ENCODE measurements at regions not wholly inside any gene's neighbourhood (a gene's known extent, or its start where the extent isn't known, plus 50 kb on each side); places are given as distances from the start of the nearest gene placed in this dataset.
A peak's percentile ranks its signal among the peaks of the same experiment; 100 is the strongest.

GRCh38 chr1:168386492-168386891 is 105.8 kb downstream of the TBX19 start:
- Histone ChIP-seq H3K23ac (ENCODE audit: insufficient read length) (no peak overlapping the region), H3K23me2 (ENCODE audit: low read depth, low read length) (no peaks in the 10 kb centered on the region), H2BK120ac (replicated peaks; ENCODE audit: low read depth, low read length) (no peak overlapping the region), H3K36me3 (ENCODE audit: control insufficient read depth in 2 of 4, insufficient read depth in 4 of 4, low read length in 3 of 4) (no peaks in the 10 kb centered on the region), H4K91ac (replicated peaks; ENCODE audit: insufficient read length, low read length) (no peak overlapping the region), H3K4ac (replicated peaks; ENCODE audit: insufficient read length, low read depth, low read length) (no peak overlapping the region), H3K14ac (ENCODE audit: insufficient read length) (no peak overlapping the region), H4K5ac (ENCODE audit: insufficient read length, low read depth, low read length) (no peak overlapping the region), H3K4me2 (ENCODE audit: insufficient read depth in 1 of 2, low read depth in 2 of 2, low read length in 2 of 2) (peak overlapping the region in 1 of 2 experiments; percentile 67; a peak in 1 of 4 replicates), H3K9me3 (ENCODE audit: insufficient read depth in 2 of 2, low read depth in 1 of 2, low read length in 1 of 2) (no peaks in the 10 kb centered on the region), H3K9ac (replicated peaks in 1 of 4; ENCODE audit: extremely low read depth in 1 of 4, low read depth in 3 of 4, low read length in 3 of 4) (no peak overlapping the region), H4K20me1 (replicated peaks in 1 of 2; ENCODE audit: control insufficient read depth in 1 of 2, insufficient read depth in 2 of 2, low read length in 2 of 2) (no peaks in the 10 kb centered on the region), H3K27me3 (replicated peaks in 1 of 4; ENCODE audit: control insufficient read depth in 3 of 4, extremely low read depth in 1 of 4, insufficient read depth in 3 of 4, low read length in 3 of 4) (peaks cover 0 to 4% (median 2%) of the 10 kb centered on the region in 4 experiments; a peak in 3 of 7 replicates), H3K79me2 (ENCODE audit: control insufficient read depth in 1 of 2, insufficient read depth in 2 of 2, low read length in 2 of 2) (no peaks in the 10 kb centered on the region), H2BK15ac (ENCODE audit: low read length) (no peak overlapping the region), H3K18ac (ENCODE audit: extremely low read depth, low read length) (no peak overlapping the region), H3K56ac (replicated peaks; ENCODE audit: insufficient read length, low read depth, low read length) (no peak overlapping the region), H2AK5ac (ENCODE audit: low read depth, low read length) (no peak overlapping the region), H3K4me3 (ENCODE audit: extremely low read depth in 1 of 4, insufficient read depth in 2 of 4, low read depth in 3 of 4, low read length in 4 of 4) (no peak overlapping the region), H2BK12ac (ENCODE audit: low read depth, low read length) (peak overlapping the region; percentile 56; the same call in 1 of the 2 replicates), H2BK5ac (ENCODE audit: low read depth, low read length) (no peak overlapping the region; the same call in 1 of the 2 replicates), H3K4me1 (replicated peaks in 1 of 4; ENCODE audit: control insufficient read depth in 3 of 4, insufficient read depth in 4 of 4, low read length in 3 of 4) (peaks cover 0 to 15% (median 12%) of the 10 kb centered on the region in 4 experiments; a peak in 5 of 7 replicates), H3K79me1 (ENCODE audit: low read depth, low read length) (no peaks in the 10 kb centered on the region), H2BK20ac (ENCODE audit: low read length) (no peak overlapping the region), H2AFZ (ENCODE audit: low read length) (no peak overlapping the region), H4K8ac (ENCODE audit: extremely low read depth, insufficient read depth, low read length) (no peak overlapping the region), H3K27ac (ENCODE audit: low read depth, low read length) (no peak overlapping the region)
- POLR2A ChIA-PET (ENCODE audit: partially characterized antibody) = interaction anchor here (1.0 to 4.3 kb wide), 3 partner anchors 12 to 31 kb away, joined by 3 to 15 read pairs (median 4); no protein-coding TSS in a partner anchor
- no peak for FAIRE-seq
- WGBS, 2 experiments (ENCODE audit: extremely low coverage in 1 of 2, insufficient coverage in 1 of 2, insufficient read length in 1 of 2, insufficient replicate concordance in 2 of 2, low coverage in 1 of 2, low lambda C conversion rate in 2 of 2, missing lambda C conversion rate in 1 of 2) = 87% methylated on average over 2 of the region's 2 CpGs; no CpG with 5 or more reads in 1 of the 2 experiments
- no peak for DNase-seq (ENCODE audit: low read depth in 1 of 2, low spot score in 2 of 2)
- CTCF ChIA-PET (ENCODE audit: partially characterized antibody) = interaction anchor here (0.9 to 1.5 kb wide), 3 partner anchors 11 to 81 kb away, joined by 3 read pairs; no protein-coding TSS in a partner anchor
- no peak for TF ChIP-seq E2F6 (IDR thresholded peaks at IDR 0.05)
- TF ChIP-seq SIX5 (IDR thresholded peaks at IDR 0.05; ENCODE audit: low read depth, low read length) = no peak
- no peak for TF ChIP-seq GABPA (IDR thresholded peaks at IDR 0.05; ENCODE audit: borderline replicate concordance, insufficient read depth, low read length)
- no peak for TF ChIP-seq TCF12 (IDR thresholded peaks at IDR 0.05; ENCODE audit: low read depth, low read length)
- TF ChIP-seq SP2 (IDR thresholded peaks at IDR 0.05; ENCODE audit: low read length) = no peak
- no peak for TF ChIP-seq TAF7 (optimal IDR thresholded peaks at IDR 0.05; ENCODE audit: borderline replicate concordance, low read depth, low read length)
- TF ChIP-seq HDAC6 (IDR thresholded peaks at IDR 0.05; ENCODE audit: low read depth, low read length) = no peak
- no peak for TF ChIP-seq TEAD4 (IDR thresholded peaks at IDR 0.05; ENCODE audit: low read depth, low read length)
- 0 out of 2 replicates have a peak, but pooled peaks have one; percentile 39 for TF ChIP-seq ATF3 (IDR thresholded peaks at IDR 0.05; ENCODE audit: insufficient read depth, low read depth, low read length)
- peak; percentile 64 for TF ChIP-seq USF2 (IDR thresholded peaks at IDR 0.05; ENCODE audit: low read length)
- TF ChIP-seq SP4 (IDR thresholded peaks at IDR 0.05; ENCODE audit: low read length) = no peak
- TF ChIP-seq KDM4A (IDR thresholded peaks at IDR 0.05; ENCODE audit: low read depth, low read length, severe bottlenecking) = no peak

All from H1 (cell line).